A549 (cell line): ENCODE measurements at regions not wholly inside any gene's neighbourhood (a gene's known extent, or its start where the extent isn't known, plus 50 kb on each side); places are given as distances from the start of the nearest gene placed in this dataset.

Experiments used
- ATAC-seq, 2 experiments: fragments of 200-7000 bp in 1 of 2; fragments of >200 bp in 1 of 2; cut with Nextera tagmentation in 1 of 2; cut with Tn5 transposase in 1 of 2; 3 replicates each; pipeline versions ENCODE4 v1.8.0 to v1.9.1; 2018 to 2020; ENCODE audit warnings: mild to moderate bottlenecking in 1 of 2, moderate library complexity in 1 of 2
- CTCF ChIA-PET: fragments of 300-600 bp; sonication (Branson Sonifier 250); formaldehyde crosslinking; extraction: SDS; loops from one replicate; lab custom pipeline; 2021; ENCODE audit warnings: antibody characterized with exemption, inconsistent platforms; lab: Yijun Ruan, JAX
- POLR2A ChIA-PET: fragments of 350-600 bp; formaldehyde crosslinking; extraction: SDS; loops from one replicate; lab custom pipeline; 2021; ENCODE audit warnings: antibody characterized with exemption, inconsistent platforms; lab: Yijun Ruan, JAX
- DNase-seq, 2 experiments: peaks; one replicate each; pipeline versions ENCODE4 v3.0.0 to v3.0.0-alpha.2; 2011 to 2016; ENCODE audit warnings: low read depth in 1 of 2, low spot score in 1 of 2
- FAIRE-seq: peaks from 2 replicates; lab custom pipeline; 2011; peaks lifted over from hg19 to GRCh38; lab: Jason Lieb, UNC
- H3K27ac ChIP-seq, 2 experiments: fragments of >200 bp; sonication (Bioruptor Twin); formaldehyde crosslinking; 3 replicates each; pipeline ENCODE4 v1.5.1; 2016 to 2017
- H3K4me1 ChIP-seq: fragments of >200 bp; sonication (Bioruptor Twin); formaldehyde crosslinking; 3 replicates; pipeline ENCODE4 v1.6.1; 2016
- H3K4me2 ChIP-seq: fragments of >200 bp; sonication (Bioruptor Twin); formaldehyde crosslinking; 3 replicates; pipeline ENCODE4 v1.6.1; 2016
- H3K4me3 ChIP-seq: fragments of >200 bp; sonication (Bioruptor Twin); formaldehyde crosslinking; 3 replicates; pipeline ENCODE4 v1.5.1; 2016
- H3K9me3 ChIP-seq: fragments of >200 bp; sonication (Bioruptor Twin); formaldehyde crosslinking; 3 replicates; pipeline ENCODE4 v1.6.1; 2016
- CBX2 ChIP-seq: fragments of 200-600 bp; sonication (generic); IDR thresholded peaks from 2 replicates; pipeline ENCODE4 v1.6.1; 2016; ENCODE audit warnings: low read depth, mild to moderate bottlenecking, borderline replicate concordance
- CHD4 ChIP-seq: fragments of 200-600 bp; sonication (generic); IDR thresholded peaks from 2 replicates; pipeline ENCODE4 v1.6.1; 2016; ENCODE audit warnings: antibody characterized with exemption, mild to moderate bottlenecking, borderline replicate concordance
- EHF ChIP-seq: fragments of 250-450 bp; sonication (Bioruptor Pico); IDR thresholded peaks from 2 replicates; pipeline ENCODE4 v1.5.0; 2020; ENCODE audit warnings: mild to moderate bottlenecking
- EP300 ChIP-seq, 2 experiments: fragments of >200 bp; sonication (Bioruptor Twin); formaldehyde crosslinking; IDR thresholded peaks; 2 replicates in 1 of 2; 3 replicates in 1 of 2; pipeline ENCODE4 v1.6.1; 2016 to 2017
- FOSL2 ChIP-seq, 2 experiments: fragments of 450-650 bp in 1 of 2; fragments of >200 bp in 1 of 2; sonication (Bioruptor Twin) in 1 of 2; formaldehyde crosslinking; IDR thresholded peaks; 2 replicates each; pipeline versions ENCODE4 v1.5.0 to v1.6.1; 2016 to 2020; ENCODE audit warnings: mild to moderate bottlenecking in 1 of 2, moderate library complexity in 1 of 2
- HDAC2 ChIP-seq: fragments of 200-600 bp; sonication (generic); IDR thresholded peaks from 2 replicates; pipeline ENCODE4 v1.6.1; 2016
- HOXA7 ChIP-seq: fragments of 250-450 bp; sonication (Bioruptor Pico); IDR thresholded peaks from 2 replicates; pipeline ENCODE4 v1.5.0; 2020; ENCODE audit warnings: mild to moderate bottlenecking, moderate library complexity
- KDM1A ChIP-seq: fragments of 200-600 bp; sonication (generic); IDR thresholded peaks from 2 replicates; pipeline ENCODE4 v1.6.1; 2016; ENCODE audit warnings: low read depth, mild to moderate bottlenecking
- KDM5A ChIP-seq: fragments of 200-600 bp; sonication (generic); IDR thresholded peaks from 2 replicates; pipeline ENCODE4 v1.6.1; 2016; ENCODE audit warnings: antibody characterized with exemption, mild to moderate bottlenecking
- MAFK ChIP-seq: fragments of 450-650 bp; IDR thresholded peaks from 2 replicates; pipeline ENCODE4 v1.6.1; 2014; ENCODE audit not compliant: partially characterized antibody
- NPAS2 ChIP-seq: fragments of 250-450 bp; sonication (Bioruptor Pico); IDR thresholded peaks from 2 replicates; pipeline ENCODE4 v1.8.0; 2022; ENCODE audit warnings: mild to moderate bottlenecking, moderate library complexity, borderline replicate concordance
- POLR2A ChIP-seq: IDR thresholded peaks from 2 replicates; pipeline ENCODE4 v1.6.1; 2012; ENCODE audit warnings: mild to moderate bottlenecking, low read length
- RFX5 ChIP-seq: fragments of 450-650 bp; IDR thresholded peaks from 2 replicates; pipeline ENCODE4 v1.7.1; 2014; ENCODE audit warnings: antibody characterized with exemption, mild to moderate bottlenecking, moderate library complexity
- RNF2 ChIP-seq: fragments of 200-600 bp; sonication (generic); IDR thresholded peaks from 2 replicates; pipeline ENCODE4 v1.6.1; 2016; ENCODE audit warnings: low read depth, mild to moderate bottlenecking, antibody characterized with exemption, moderate library complexity, borderline replicate concordance
- SMC3 ChIP-seq: fragments of >200 bp; sonication (Bioruptor Twin); formaldehyde crosslinking; IDR thresholded peaks from 3 replicates; pipeline ENCODE4 v1.6.1; 2018; ENCODE audit warnings: inconsistent platforms
- TP53 ChIP-seq: fragments of 250-450 bp; sonication (Bioruptor Pico); IDR thresholded peaks from 2 replicates; pipeline ENCODE4 v1.5.0; 2021; ENCODE audit warnings: mild to moderate bottlenecking, moderate library complexity
- ZC3H11A ChIP-seq: fragments of 450-650 bp; IDR thresholded peaks from 2 replicates; pipeline ENCODE4 v1.6.1; 2014; ENCODE audit warnings: antibody characterized with exemption, mild to moderate bottlenecking
- ZFP36 ChIP-seq: fragments of 450-650 bp; IDR thresholded peaks from 2 replicates; pipeline ENCODE4 v1.6.1; 2014; ENCODE audit warnings: borderline replicate concordance; ENCODE audit not compliant: partially characterized antibody
- WGBS: methylation state at CpG from one replicate; pipeline ENCODE4 v1.1.6; 2017; ENCODE audit errors: missing lambda C conversion rate; 5-methylcytosine and 5-hydroxymethylcytosine counted together
- TF ChIP-seq, protein P1 (sequence below): fragments of 250-450 bp; sonication (Bioruptor Pico); IDR thresholded peaks from 2 replicates; pipeline ENCODE4 v1.5.0; 2020; ENCODE audit warnings: low read depth, mild to moderate bottlenecking, moderate library complexity
- TF ChIP-seq, protein P2 (sequence below): IDR thresholded peaks from 2 replicates; pipeline ENCODE4 v1.6.1; 2012; ENCODE audit warnings: low read depth, borderline replicate concordance
- TF ChIP-seq, protein P3 (sequence below): fragments of 250-450 bp; sonication (Bioruptor Pico); IDR thresholded peaks from 2 replicates; pipeline ENCODE4 v1.5.0; 2021; ENCODE audit warnings: mild to moderate bottlenecking, moderate library complexity, borderline replicate concordance

DNA sequence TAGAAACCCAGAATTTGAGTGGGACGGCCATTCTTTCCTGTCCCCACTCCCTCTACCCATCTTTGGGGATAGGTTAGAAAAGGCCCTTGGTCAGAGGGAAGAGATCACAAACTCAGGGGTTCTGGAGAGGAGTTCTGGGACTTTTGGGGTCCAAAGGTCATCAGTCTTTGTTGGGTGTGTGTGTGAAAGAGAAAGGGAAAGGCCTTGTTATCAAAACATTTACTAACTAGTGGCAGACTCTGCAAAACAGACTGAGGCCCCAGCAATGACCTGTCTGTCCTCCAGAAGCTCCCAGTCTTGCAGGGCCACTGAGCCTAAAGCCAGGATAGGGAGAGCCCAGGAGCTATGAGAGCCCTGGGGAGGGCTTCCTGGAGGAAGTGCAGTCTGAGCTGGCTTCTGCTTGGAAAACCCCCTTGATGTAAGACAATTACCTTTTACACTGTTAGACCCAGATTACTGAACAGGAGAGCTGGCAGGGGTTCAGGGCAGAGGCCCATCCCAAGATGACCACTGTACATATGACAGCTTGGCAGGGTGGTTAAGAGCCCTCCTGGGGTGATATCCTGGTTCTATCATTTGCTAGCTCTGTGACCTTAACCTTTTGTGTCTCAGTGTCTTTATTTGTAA is 429.1 kb upstream of the CCDC196 start:
- no peak overlapping the region for H3K27ac ChIP-seq
- WGBS, result 13% methylated on average over 1 of the region's 1 CpG
- no peak overlapping the region for H3K4me3 ChIP-seq
- no peaks in the 10 kb centered on the region for H3K4me1 ChIP-seq
- no peak for DNase-seq
- ATAC-seq, result no peak
- TF ChIP-seq ZC3H11A (no peak), SMC3 (no peak), EHF (CRISPR knock-in tag) (no peak), CBX2 (no peak), TP53 (no peak), CHD4 (no peak)
- no peaks in the 10 kb centered on the region for H3K9me3 ChIP-seq
- no peak overlapping the region for H3K4me2 ChIP-seq
- CTCF ChIA-PET, result interaction anchor here (0.6 kb wide), 1 partner anchor 869 kb away, joined by 3 read pairs; no protein-coding TSS in a partner anchor
- FAIRE-seq, result no peak
- POLR2A ChIA-PET, result no interaction called here

DNA sequence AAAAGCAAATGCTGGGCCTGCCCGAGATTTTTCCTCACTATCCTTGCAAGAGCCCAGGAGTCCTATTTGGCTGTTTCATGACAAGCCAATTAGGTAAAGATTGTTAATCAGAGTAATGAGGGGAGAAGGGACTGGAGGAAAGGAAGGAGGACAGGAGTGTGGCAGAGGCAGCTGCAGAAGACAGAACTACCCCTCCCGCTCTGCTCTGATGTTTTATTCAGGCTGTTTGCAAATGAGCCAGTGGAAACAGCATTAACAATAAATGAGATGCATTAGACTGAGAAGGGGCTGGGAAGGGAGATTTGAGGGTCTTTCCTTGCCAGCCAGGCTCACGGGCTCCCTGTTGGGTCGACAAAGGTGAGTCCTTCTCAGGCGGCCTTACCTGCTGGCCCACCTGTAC is 421.0 kb upstream of the CCDC196 start:
- ATAC-seq (no peak), FAIRE-seq (no peak), DNase-seq (no peak)
- POLR2A ChIA-PET, result no interaction called here
- H3K4me2 ChIP-seq, result no peak overlapping the region
- H3K9me3 ChIP-seq, result no peaks in the 10 kb centered on the region
- no peak overlapping the region for H3K27ac ChIP-seq
- CTCF ChIA-PET, result no interaction called here
- 30% methylated on average over 5 of the region's 5 CpGs for WGBS
- H3K4me1 ChIP-seq, result no peaks in the 10 kb centered on the region
- TF ChIP-seq, protein P1, sequence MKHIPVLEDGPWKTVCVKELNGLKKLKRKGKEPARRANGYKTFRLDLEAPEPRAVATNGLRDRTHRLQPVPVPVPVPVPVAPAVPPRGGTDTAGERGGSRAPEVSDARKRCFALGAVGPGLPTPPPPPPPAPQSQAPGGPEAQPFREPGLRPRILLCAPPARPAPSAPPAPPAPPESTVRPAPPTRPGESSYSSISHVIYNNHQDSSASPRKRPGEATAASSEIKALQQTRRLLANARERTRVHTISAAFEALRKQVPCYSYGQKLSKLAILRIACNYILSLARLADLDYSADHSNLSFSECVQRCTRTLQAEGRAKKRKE (CRISPR knock-in tag), result no peak
- no peak for TF ChIP-seq NPAS2 (CRISPR knock-in tag)
- TF ChIP-seq FOSL2 (IDR thresholded peaks at IDR 0.05), result no peak
- TF ChIP-seq FOSL2 (CRISPR knock-in tag; IDR thresholded peaks at IDR 0.05), result no peak
- TF ChIP-seq, protein P2, sequence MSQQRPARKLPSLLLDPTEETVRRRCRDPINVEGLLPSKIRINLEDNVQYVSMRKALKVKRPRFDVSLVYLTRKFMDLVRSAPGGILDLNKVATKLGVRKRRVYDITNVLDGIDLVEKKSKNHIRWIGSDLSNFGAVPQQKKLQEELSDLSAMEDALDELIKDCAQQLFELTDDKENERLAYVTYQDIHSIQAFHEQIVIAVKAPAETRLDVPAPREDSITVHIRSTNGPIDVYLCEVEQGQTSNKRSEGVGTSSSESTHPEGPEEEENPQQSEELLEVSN, result no peak
- TF ChIP-seq KDM5A, result no peak
- H3K4me3 ChIP-seq, result no peak overlapping the region

DNA sequence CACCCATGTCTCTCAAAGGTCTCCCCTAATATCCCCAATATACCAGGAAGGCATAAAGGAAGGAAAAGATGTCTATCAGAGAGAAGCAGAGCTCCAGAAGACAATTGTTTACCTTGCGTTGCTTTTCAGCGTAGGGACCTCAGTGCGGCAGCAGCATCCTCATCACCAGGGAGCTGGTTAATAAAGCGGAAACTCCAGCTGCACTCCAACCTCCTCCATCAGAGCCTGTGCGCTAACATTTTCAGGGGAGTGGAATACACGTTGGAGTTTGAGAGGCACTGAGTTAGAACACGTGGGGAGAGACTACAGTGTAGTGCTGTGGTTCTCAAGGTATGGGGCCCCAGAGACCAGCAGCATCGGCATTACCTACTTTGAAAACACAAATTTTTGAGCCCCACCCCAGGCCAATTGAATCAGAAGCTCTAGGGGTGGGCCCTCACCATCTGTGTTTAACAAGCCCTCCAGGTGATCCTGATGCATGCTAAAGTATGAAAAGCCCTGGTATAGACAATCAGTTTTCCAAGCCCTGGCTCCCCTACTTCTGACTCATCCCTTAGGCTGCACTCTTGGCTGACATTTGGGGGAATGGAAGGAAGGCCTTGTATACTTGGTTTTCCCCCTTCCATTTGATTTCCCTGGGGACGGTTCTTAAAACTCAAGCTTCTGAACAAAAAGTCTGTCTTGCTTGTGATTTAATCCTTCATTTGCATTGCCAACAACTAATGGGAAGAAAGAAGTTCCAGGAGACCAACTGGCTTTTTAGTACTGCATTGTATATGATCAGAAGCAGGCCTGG is 419.0 kb upstream of the CCDC196 start:
- DNase-seq (no peak), FAIRE-seq (no peak), ATAC-seq (no peak)
- Histone ChIP-seq H3K9me3 (no peaks in the 10 kb centered on the region), H3K4me3 (no peak overlapping the region), H3K4me1 (no peaks in the 10 kb centered on the region), H3K27ac (no peak overlapping the region), H3K4me2 (no peak overlapping the region)
- ChIA-PET POLR2A (no interaction called here), CTCF (interaction anchor here (0.6 to 2.3 kb wide), 4 partner anchors 11 to 903 kb away, joined by 3 to 6 read pairs (median 4); no protein-coding TSS in a partner anchor)
- TF ChIP-seq RNF2 (no peak), HOXA7 (CRISPR knock-in tag) (no peak), MAFK (no peak), HDAC2 (no peak), POLR2A (no peak), EP300 (IDR thresholded peaks at IDR 0.05) (no peak), RFX5 (no peak), ZFP36 (no peak), EHF (CRISPR knock-in tag) (no peak), KDM1A (no peak)
- TF ChIP-seq, protein P3, sequence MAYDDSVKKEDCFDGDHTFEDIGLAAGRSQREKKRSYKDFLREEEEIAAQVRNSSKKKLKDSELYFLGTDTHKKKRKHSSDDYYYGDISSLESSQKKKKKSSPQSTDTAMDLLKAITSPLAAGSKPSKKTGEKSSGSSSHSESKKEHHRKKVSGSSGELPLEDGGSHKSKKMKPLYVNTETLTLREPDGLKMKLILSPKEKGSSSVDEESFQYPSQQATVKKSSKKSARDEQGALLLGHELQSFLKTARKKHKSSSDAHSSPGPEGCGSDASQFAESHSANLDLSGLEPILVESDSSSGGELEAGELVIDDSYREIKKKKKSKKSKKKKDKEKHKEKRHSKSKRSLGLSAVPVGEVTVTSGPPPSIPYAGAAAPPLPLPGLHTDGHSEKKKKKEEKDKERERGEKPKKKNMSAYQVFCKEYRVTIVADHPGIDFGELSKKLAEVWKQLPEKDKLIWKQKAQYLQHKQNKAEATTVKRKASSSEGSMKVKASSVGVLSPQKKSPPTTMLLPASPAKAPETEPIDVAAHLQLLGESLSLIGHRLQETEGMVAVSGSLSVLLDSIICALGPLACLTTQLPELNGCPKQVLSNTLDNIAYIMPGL (CRISPR knock-in tag), result no peak
- WGBS, result 60% methylated on average over 9 of the region's 9 CpGs
